ENCODE measurements at regions not wholly inside any gene's neighbourhood (a gene's known extent, or its start where the extent isn't known, plus 50 kb on each side); places are given as distances from the start of the nearest gene placed in this dataset.

GRCh38 chr4:62402088-62402806, 1202.1 kb downstream of the ADGRL3 start:
- no peak for DNase-seq (ENCODE audit: low read depth)
- no peak for TF ChIP-seq CTCF (IDR thresholded peaks at IDR 0.05; ENCODE audit: insufficient read depth, low read depth, low read length)

DNA sequence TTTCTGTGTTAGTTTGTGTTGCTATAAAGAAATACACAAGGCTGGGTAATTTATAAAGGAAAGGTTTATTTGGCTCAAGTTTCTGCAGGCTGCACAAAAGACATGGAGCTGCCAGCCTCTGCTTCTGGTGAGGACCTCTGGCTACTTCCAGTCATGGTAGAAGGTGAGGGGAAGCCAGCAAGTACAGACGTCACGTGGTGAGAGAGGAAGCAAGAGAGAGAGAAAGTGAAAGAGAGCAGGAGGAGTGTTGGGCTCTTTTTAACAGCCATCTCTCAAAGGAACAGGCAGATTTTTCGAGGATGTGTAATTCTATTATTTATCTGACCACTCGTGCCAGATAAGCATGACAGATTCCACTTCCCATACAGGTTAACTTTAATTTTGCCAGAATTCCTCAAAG, 1199.1 kb downstream of the ADGRL3 start:
- no peak for TF ChIP-seq CTCF (IDR thresholded peaks at IDR 0.05; ENCODE audit: insufficient read depth, low read depth, low read length)
- H3K4me3 ChIP-seq (ENCODE audit: low read depth, low read length) = no peak overlapping the region
- DNase-seq (ENCODE audit: low read depth) = no peak

More at GRCh38 chr4:62402088-62402806, 1202.1 kb downstream of the ADGRL3 start:
- H3K4me3 ChIP-seq (ENCODE audit: low read depth, low read length) = no peak overlapping the region

DNA sequence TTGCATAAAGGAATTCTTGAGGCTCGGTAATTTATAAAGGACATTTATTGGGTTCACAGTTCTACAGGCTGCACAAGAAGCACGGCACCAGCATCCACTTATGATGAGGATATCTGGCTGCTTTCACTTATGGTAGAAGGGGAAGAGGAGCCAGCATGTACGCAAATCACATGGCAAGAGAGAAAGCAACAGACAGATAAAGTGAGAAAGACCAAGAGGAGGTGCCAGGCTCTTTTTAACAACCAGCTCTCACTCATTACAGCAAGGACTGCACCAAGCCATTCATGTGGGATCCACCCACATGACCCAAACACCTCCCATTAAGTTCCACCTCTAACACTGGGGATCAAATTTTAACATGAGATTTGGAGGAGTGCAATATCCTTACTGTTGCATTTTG, 1198.2 kb downstream of the ADGRL3 start:
- DNase-seq (ENCODE audit: low read depth) = no peak
- no peak for TF ChIP-seq CTCF (IDR thresholded peaks at IDR 0.05; ENCODE audit: insufficient read depth, low read depth, low read length)
- H3K4me3 ChIP-seq (ENCODE audit: low read depth, low read length) = no peak overlapping the region

- TF ChIP-seq CTCF (IDR thresholded peaks at IDR 0.05; ENCODE audit: insufficient read depth, low read depth, low read length) = no peak
- DNase-seq (ENCODE audit: low read depth) = no peak
- H3K4me3 ChIP-seq (ENCODE audit: low read depth, low read length) = no peak overlapping the region
Measured at GRCh38 chr4:62394766-62395165, 1194.6 kb downstream of the ADGRL3 start.

- no peak for DNase-seq (ENCODE audit: low read depth)
- TF ChIP-seq CTCF (IDR thresholded peaks at IDR 0.05; ENCODE audit: insufficient read depth, low read depth, low read length) = no peak
- H3K4me3 ChIP-seq (ENCODE audit: low read depth, low read length) = no peak overlapping the region
Measured at GRCh38 chr4:62387808-62388207, 1187.7 kb downstream of the ADGRL3 start.

DNA sequence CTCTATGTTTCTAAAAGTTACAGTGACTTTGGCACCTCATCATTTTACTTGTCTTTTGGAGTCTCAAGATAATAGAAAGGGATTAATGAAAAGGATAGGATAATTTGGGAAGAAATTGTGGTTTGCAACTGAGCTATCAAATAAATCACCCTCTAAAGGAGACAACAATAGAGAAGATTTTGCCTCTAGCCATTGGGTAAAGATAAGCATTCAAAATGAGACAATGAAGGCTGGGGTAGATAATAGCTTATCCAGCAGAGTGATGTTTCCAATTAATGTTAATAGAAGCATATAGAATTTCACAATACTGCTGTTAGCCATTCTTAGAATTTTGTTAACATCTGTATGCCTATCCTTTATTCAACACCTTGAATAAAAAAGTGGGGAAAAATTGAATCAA, 1177.6 kb downstream of the ADGRL3 start:
- no peak for DNase-seq (ENCODE audit: low read depth)
- H3K4me3 ChIP-seq (ENCODE audit: low read depth, low read length) = no peak overlapping the region
- TF ChIP-seq CTCF (IDR thresholded peaks at IDR 0.05; ENCODE audit: insufficient read depth, low read depth, low read length) = no peak

DNA sequence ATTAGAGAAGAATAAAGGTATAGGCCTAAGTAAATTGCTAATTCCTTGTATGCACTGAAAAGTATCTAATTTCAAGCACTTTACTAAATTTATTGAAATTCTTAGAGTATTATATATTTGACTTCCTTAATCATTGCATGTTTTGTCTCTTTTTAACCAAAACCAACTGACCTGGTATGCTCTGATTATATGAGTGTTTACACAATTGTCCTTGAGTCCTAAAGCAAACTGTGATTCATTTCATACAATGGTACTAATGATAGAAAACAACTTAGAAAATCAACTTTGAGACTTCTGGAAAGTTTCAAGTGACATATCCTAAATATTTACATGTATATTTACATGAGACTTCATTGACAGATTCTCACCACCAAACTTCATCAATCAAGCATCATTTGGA, 1177.1 kb downstream of the ADGRL3 start:
- no peak overlapping the region for H3K4me3 ChIP-seq (ENCODE audit: low read depth, low read length)
- no peak for DNase-seq (ENCODE audit: low read depth)
- TF ChIP-seq CTCF (IDR thresholded peaks at IDR 0.05; ENCODE audit: insufficient read depth, low read depth, low read length) = no peak
